ENCODE measurements at regions not wholly inside any gene's neighbourhood (a gene's known extent, or its start where the extent isn't known, plus 50 kb on each side); places are given as distances from the start of the nearest gene placed in this dataset.
"Not testable (repeated sequence)": the region's sequence is repeated elsewhere in the genome, so short reads cannot be mapped to it uniquely, and the experiment has no call there.

GRCh38 chr14:85159726-85160125 is 370.2 kb upstream of the FLRT2 start:
- no peak for DNase-seq

- DNase-seq, result no peak
Measured at GRCh38 chr14:85165094-85165493, 364.9 kb upstream of the FLRT2 start.

GRCh38 chr14:85169381-85169780 is 360.6 kb upstream of the FLRT2 start:
- no peak for DNase-seq

- no peak for DNase-seq
Measured at GRCh38 chr14:85172290-85172689, 357.7 kb upstream of the FLRT2 start.

DNA sequence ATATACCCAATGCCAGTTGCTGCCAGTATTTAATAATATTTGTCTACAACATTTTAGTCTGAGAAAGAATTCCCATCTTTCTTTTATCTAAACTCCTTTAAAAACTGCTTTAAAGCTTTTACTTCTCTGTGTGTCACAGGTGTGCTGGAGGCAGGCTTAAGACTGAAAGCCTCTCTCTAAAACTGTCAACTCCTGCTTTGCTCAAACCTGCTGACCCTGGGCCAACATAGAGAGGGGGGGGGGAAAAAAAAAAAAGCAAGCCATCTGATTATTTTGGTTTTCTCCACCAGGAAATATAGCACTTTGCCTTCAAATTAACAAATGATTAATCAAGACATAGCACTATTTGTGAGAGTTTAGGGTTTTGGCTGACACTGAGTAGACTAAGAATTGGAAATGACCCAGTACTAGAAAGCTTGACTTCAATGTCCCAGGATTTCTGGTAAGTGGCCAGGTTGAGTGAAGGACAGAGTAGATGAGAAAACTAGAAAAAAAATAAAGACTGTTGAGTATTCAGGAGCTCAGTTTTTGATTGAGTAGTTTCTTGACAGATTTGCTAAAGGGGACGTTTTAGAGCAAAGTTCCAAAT is 357.0 kb upstream of the FLRT2 start:
- DNase-seq, result no peak

- DNase-seq, result no peak
Measured at GRCh38 chr14:85175556-85175955, 354.4 kb upstream of the FLRT2 start.

- no peak for DNase-seq
Measured at GRCh38 chr14:85178864-85179263, 351.1 kb upstream of the FLRT2 start.

DNA sequence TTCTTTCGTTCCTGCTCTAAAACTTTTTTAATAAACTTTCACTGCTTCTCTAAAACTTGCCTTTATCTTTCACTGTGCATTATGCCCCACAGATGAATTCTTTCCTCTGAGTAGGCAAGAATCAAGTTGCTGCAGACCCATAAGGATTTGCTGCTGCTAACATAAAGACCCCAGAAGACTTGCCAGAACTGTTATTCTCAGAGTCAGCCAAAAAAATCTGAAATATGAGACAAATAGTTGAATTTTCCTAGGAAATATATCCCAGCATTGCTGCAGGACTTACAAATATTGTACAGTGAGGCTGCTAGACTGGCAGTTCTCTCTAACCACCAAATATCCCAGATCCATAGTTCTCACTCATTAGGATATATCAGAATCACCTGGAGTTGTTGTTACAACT is 349.1 kb upstream of the FLRT2 start:
- DNase-seq, result no peak

DNA sequence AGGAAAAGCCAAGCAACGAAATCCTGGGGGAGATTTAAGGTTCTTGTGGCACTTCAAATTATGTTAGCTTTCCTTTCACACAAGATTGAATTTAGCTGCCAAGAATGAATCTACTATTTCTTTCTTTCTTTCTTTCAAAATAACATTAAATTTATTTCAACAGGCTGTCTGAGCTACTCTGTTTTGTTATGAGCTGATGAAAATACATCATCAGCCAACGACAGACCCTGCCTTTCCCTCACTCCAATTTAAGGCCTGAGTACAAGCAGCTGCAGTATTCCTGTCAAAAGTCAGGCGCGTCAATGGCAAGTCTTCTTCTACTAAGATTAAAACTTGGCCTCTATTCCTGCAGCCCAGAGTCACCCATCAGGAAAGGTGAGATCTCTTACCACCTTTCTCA is 347.7 kb upstream of the FLRT2 start:
- DNase-seq, result no peak

- no peak for DNase-seq
Measured at GRCh38 chr14:85186082-85186481, 343.9 kb upstream of the FLRT2 start.

DNA sequence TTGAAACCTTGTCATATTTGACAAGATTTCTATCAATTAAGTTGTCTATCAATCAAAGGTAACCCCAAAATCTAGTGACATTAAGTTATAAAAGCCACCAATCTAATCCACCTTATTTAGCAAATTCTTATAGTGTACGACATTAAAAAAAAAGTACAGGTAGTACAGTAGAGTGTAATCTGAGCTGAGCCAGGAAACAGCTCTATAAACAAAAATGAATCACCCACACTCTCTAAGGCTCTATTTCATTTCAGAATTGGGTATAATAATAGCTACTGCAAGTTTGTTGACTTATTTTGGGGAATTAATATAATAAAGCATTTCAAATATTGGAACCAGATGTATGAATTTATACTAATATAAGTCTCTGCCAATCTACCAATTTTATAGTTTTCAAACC is 342.4 kb upstream of the FLRT2 start:
- DNase-seq, result no peak

DNA sequence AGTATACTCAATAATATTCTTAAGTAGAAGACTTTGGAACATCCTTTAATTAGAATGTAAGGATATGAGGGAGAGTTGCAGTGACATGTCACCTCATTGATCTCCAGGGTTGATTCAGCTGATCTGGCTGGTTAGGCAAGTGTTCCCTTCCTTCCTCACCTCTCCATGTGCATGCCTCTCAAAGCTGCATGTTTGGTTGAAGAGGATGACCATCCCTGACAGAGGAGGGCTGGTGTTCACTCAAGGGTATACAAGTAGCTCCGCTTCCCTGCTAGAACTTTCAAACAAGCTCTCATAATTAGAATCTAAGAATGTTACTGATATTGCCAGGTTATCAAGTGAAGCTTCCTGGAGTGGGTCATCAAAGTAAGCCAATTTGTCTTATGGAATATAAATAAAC is 341.1 kb upstream of the FLRT2 start:
- DNase-seq, result no peak

DNA sequence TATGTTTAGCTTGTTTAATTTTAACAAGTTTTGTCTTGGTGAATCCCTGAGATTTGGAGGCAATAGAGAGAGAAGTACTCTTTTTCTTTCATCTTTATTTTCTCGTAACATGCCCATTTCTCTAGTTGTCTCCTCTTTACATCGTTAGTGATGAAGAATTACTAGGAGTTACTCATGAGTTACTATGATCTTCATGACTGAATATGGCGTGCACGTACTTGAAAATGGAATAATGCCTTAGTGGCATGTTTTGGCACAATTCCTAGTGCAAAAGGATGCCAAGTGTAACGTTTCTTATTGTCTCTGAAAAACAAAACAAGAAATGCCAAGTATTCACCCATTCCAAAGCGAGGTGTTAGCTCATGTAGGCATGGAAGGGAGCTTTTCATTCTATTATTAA is 340.7 kb upstream of the FLRT2 start:
- not testable (repeated sequence) for DNase-seq

DNA sequence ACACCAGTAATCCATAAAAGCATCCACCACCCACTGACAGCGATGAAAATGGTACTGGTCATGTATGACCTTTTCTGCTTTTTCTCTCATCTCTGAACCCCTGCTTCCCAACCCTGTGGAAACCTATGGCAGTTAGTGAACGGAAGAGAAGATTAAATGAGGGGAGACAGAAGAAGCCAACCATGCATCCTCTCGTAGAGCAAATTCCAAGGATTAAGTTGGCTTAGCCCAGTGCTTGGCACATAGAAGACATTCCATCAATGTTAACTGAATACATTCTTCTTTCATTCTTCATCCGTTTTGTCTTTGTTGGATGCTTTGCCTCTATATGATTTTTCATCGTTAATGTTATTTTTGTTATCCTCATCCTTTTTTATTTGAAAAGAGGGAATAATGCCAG is 339.7 kb upstream of the FLRT2 start:
- DNase-seq, result no peak

DNA sequence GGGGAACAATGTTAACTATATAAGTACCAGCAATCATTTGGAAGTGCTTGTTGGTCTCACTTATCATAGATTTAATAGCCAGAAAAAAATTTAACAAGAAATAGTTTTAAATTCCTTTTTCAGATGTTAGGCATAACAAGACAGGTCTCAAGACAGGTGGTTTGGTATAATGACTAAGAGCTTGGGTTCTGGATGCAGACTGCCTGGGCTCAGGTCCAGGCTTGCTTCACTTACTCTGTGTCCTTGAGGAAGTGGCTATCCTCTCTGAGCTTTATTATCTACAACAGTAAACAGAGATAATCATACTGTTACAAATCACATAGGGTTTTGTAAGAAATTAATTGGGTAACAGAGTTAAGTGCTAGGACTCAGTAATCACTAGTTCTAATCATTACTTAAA is 338.0 kb upstream of the FLRT2 start:
- DNase-seq, result no peak

DNA sequence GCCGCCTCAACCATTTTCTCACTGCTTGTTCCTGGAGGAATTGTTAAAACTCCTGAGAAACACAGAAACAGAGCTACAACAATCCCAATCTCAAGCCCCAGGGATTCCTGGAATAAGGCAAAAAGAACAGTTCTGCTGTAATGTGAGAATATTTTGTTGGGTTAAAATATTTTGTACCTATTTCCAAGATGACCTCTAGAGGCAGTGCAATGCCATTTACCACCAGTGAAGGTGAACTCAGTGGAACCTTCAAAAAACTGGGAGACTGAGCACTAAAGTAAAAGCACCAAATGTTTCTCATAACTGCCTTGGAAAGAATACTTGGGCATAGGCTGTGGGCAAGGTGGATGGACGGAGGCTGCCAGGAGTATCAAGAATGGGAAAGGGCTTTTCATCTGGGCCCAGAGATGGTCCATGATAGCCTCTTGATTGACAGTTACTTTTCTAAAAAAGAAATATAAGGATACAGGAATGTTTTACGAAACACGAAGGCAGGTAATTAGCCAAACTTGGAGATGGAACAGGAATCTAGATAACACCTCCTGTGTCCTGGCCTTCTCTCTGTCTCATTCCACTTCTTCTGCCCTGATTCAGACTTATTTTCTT is 334.0 kb upstream of the FLRT2 start:
- DNase-seq, result no peak

- no peak for DNase-seq
Measured at GRCh38 chr14:85198001-85198400, 331.9 kb upstream of the FLRT2 start.

GRCh38 chr14:85205875-85206274 is 324.1 kb upstream of the FLRT2 start:
- DNase-seq, result no peak

DNA sequence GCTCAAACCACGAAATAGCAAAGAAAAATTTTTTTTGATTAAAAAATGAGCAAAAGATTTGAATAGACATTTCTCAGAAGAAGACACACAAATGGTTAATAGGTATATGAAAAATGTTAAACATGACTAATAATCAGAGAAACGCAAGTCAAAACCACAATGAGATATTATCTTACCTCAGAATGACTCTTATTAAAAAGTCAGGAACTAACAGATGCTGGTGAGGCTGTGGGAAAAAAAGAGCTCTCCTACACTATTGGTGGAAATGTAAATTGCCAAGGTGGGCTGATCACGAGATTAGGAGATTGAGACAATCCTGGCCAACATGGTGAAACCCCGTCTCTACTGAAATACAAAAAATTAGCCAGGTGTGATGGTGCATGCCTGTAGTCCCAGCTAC is 315.5 kb upstream of the FLRT2 start:
- no peak for DNase-seq

GRCh38 chr14:85217412-85217811 is 312.5 kb upstream of the FLRT2 start:
- no peak for DNase-seq

DNA sequence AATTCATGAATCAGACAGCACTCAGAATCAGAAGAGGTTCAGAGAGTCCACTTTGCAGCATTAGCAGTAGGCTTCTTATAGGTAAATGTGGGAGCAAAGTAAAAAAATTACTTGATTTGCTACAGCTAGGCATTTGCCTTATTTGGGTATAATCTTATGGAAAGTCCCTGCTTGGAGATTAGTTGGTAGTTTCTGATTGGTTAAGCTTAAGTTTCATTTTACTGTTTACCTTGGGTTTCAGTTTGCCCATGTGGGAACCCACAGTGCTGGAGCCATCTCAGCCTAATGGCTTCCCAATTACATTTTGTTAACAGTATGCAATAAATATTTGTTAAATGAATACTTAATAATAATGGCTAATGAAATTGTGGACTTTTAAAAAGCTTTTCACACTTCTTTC is 311.0 kb upstream of the FLRT2 start:
- no peak for DNase-seq

GRCh38 chr14:85221832-85222231 is 308.1 kb upstream of the FLRT2 start:
- no peak for DNase-seq

GRCh38 chr14:85222341-85222740 is 307.6 kb upstream of the FLRT2 start:
- DNase-seq, result no peak

DNA sequence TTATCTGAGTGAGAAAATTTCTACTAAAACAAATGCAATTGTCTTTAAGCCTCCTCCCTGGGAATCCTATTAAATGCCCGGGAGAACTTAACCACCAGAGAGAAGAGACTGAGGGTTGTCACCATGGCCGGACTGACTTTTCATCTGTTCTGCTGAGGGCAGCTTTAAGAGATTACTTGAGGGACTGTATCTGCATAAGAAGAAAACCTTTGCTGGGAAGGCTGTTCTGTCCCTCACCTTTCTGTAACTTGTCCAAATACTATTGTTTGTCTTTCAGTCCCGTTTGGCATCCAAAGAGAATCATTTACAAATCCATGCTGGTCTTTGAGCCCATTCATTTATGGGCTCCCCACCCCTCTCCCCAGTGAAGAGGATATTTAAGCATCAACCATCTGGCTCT is 306.3 kb upstream of the FLRT2 start:
- no peak for DNase-seq

DNA sequence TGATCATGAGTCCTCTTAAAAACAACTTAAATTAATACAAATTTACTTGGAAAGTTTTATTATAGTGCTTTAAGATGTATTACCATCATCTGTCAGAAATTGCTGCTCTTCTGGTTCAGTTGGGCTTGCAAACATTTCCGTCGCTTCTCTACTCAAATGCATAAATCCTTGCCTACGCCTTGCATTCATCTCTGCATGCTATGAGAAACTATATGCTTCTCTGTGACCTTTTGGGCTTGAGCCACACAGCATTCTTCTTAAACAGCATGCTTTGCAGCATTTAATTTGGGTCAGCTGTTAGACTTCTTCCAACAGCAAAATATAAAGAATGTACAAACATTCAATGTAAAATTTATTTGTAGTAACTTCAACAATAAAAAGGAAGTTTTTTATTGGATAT is 305.7 kb upstream of the FLRT2 start:
- no peak for DNase-seq

Measured in SHP77 (cell line).